Lower lobe of right lung (tissue), 2 donors: ENCODE measurements at regions not wholly inside any gene's neighbourhood (a gene's known extent, or its start where the extent isn't known, plus 50 kb on each side); places are given as distances from the start of the nearest gene placed in this dataset.

Experiments used
- ATAC-seq, 2 donors: fragments of 200-7000 bp; cut with Tn5 transposase; one replicate each; pipeline ENCODE4 v1.9.1; 2020 to 2022; ENCODE audit warnings: mild to moderate bottlenecking in 2 of 2, moderate library complexity in 2 of 2
- DNase-seq: peaks from one replicate; pipeline ENCODE4 v3.0.0-alpha.2; 2020
- H3K27ac ChIP-seq: fragments of 200-600 bp; one replicate; pipeline ENCODE4 v1.8.0; 2022
- H3K27me3 ChIP-seq: fragments of 200-600 bp; one replicate; pipeline ENCODE4 v1.8.0; 2022; ENCODE audit warnings: low read depth
- H3K36me3 ChIP-seq: fragments of 200-600 bp; one replicate; pipeline ENCODE4 v1.8.0; 2022; ENCODE audit warnings: mild to moderate bottlenecking
- H3K4me1 ChIP-seq: fragments of 200-600 bp; one replicate; pipeline ENCODE4 v1.8.0; 2022
- H3K4me3 ChIP-seq: fragments of 200-600 bp; one replicate; pipeline ENCODE4 v1.8.0; 2022; ENCODE audit warnings: mild to moderate bottlenecking
- H3K9me3 ChIP-seq: fragments of 200-600 bp; one replicate; pipeline ENCODE4 v1.8.0; 2022
- intact Hi-C: fragments of 100-400 bp; cut with DNase I; formaldehyde crosslinking; loops from one replicate; pipeline ENCODE4 v1.11.0; 2022
- TF ChIP-seq, protein P1 (sequence below): fragments of 200-600 bp; IDR thresholded peaks from one replicate; pipeline ENCODE4 v1.8.0; 2022; ENCODE audit warnings: antibody characterized with exemption, mild to moderate bottlenecking
- donor health status: DM: no; HTN: yes; CAD: no; lungs with severe emphysema.

DNA sequence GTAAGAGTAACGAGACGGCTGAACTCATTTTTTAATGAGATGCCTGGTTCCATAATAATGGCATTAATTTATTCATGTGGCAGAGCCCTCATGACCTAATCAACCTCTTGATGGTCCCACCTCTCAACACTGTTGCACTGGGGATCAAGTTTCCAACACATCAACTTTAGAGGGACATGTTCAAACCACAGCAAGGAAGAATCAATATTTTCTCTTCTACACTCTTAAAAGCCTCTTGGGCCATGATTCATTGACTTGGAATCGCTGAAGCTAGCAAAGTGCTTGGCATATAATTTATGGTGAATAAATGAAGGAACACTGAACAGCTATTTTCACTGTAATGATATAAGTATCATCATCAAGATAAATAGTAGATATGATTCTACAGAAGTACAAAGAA, 333.0 kb downstream of the TNS1 start:
- Histone ChIP-seq H3K4me1 (peaks cover 7% of the 10 kb centered on the region), H3K27me3 (no peaks in the 10 kb centered on the region), H3K27ac (no peak overlapping the region), H3K9me3 (no peaks in the 10 kb centered on the region), H3K36me3 (no peaks in the 10 kb centered on the region), H3K4me3 (no peak overlapping the region)
- DNase-seq = no peak
- intact Hi-C loops = no loop called here
- no peak for ATAC-seq
- TF ChIP-seq, protein P1, sequence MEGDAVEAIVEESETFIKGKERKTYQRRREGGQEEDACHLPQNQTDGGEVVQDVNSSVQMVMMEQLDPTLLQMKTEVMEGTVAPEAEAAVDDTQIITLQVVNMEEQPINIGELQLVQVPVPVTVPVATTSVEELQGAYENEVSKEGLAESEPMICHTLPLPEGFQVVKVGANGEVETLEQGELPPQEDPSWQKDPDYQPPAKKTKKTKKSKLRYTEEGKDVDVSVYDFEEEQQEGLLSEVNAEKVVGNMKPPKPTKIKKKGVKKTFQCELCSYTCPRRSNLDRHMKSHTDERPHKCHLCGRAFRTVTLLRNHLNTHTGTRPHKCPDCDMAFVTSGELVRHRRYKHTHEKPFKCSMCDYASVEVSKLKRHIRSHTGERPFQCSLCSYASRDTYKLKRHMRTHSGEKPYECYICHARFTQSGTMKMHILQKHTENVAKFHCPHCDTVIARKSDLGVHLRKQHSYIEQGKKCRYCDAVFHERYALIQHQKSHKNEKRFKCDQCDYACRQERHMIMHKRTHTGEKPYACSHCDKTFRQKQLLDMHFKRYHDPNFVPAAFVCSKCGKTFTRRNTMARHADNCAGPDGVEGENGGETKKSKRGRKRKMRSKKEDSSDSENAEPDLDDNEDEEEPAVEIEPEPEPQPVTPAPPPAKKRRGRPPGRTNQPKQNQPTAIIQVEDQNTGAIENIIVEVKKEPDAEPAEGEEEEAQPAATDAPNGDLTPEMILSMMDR = no peak

DNA sequence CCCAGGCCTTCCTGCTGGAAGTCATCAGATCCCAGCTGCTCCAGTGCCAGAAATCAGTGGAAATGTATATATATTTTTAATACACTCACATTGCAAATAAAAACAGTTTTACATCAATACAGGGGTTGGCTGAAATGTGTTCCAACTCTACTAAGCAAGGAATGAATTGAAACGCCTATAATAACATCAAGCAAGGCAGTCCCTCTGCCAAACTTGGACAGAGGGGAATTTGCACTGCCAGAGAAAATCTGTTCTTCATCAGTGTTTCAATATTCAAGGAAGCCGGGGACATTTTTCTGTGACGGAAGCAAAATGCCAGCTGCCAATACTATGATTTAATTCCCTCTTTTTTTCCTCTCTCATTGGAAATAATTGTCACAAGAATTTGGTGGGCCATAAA, 335.3 kb downstream of the TNS1 start:
- H3K27me3 ChIP-seq = no peaks in the 10 kb centered on the region
- H3K4me1 ChIP-seq = peaks cover 7% of the 10 kb centered on the region
- no peaks in the 10 kb centered on the region for H3K9me3 ChIP-seq
- no peak overlapping the region for H3K4me3 ChIP-seq
- H3K36me3 ChIP-seq = no peaks in the 10 kb centered on the region
- H3K27ac ChIP-seq = no peak overlapping the region
- TF ChIP-seq, protein P1 = no peak
- intact Hi-C loops = no loop called here
- ATAC-seq (no peak), DNase-seq (no peak)

DNA sequence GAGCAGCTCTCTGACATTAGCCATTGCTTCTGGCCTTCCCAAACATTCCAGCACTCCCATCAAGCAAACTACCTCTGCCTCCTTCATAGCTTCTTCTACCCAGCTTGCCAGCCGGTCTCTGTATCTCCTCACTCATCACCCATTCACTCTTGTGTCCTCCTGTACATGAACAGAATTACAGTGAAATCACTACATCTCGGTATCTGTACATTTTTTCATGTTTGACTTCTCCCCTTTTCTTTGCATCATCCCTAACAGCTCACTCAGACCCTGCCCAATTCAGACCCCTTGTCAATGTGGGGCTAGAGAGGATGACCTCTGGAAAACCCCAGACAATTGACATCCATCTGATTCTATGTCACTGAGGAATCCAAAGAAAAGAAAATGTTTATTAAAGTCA, 335.8 kb downstream of the TNS1 start:
- ATAC-seq (no peak), DNase-seq (no peak)
- Histone ChIP-seq H3K27ac (no peak overlapping the region), H3K4me1 (peaks cover 8% of the 10 kb centered on the region), H3K9me3 (no peaks in the 10 kb centered on the region), H3K4me3 (no peak overlapping the region), H3K36me3 (no peaks in the 10 kb centered on the region), H3K27me3 (no peaks in the 10 kb centered on the region)
- intact Hi-C loops = no loop called here
- TF ChIP-seq, protein P1 = no peak

DNA sequence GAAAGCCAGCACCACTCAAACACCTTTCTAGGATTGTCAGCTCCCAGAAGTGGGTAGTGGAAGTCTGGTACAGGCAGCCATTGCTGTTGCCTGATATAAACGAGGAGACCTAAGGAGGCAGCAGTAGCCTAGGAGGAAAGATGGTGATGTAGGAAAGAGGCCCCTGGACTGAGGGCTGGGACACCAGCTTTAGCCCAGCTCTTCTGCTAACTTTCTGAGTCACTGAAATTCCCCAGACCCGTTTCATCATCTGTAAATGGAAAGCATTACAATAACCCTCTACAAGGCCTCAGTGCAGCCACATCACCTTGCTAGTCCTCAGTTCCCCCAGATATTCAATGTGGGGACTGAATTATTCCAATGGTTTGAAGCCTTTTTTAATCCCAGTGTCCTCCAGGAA, 336.5 kb downstream of the TNS1 start:
- TF ChIP-seq, protein P1 = no peak
- H3K27me3 ChIP-seq = no peaks in the 10 kb centered on the region
- intact Hi-C loops = no loop called here
- no peak overlapping the region for H3K4me3 ChIP-seq
- H3K4me1 ChIP-seq = peaks cover 14% of the 10 kb centered on the region
- H3K27ac ChIP-seq = no peak overlapping the region
- H3K36me3 ChIP-seq = no peaks in the 10 kb centered on the region
- DNase-seq = no peak
- no peaks in the 10 kb centered on the region for H3K9me3 ChIP-seq
- ATAC-seq = no peak

DNA sequence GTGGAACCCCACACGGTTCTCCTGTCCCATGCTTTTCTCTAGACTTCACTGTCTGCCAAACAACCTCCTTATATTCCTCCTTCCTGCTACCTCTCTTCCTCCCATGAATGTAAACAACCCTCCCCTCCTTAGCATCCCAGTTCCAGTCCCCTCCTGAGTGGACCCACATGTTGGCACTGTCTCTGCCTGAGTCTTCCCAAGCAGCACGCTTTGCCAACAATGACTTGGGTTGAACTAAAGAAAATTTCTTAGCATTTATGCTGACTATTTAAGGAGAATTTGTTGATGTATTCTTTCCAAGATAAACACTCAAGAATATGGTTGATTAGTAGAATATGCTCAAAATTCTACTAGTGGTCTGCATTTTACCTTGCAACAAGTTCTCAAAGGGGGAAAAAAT, 338.0 kb downstream of the TNS1 start:
- Histone ChIP-seq H3K4me3 (no peak overlapping the region), H3K36me3 (no peaks in the 10 kb centered on the region), H3K27me3 (no peaks in the 10 kb centered on the region), H3K27ac (no peak overlapping the region), H3K9me3 (no peaks in the 10 kb centered on the region), H3K4me1 (peaks cover 14% of the 10 kb centered on the region)
- DNase-seq (no peak), ATAC-seq (no peak)
- intact Hi-C loops = no loop called here
- TF ChIP-seq, protein P1 = no peak
